ENCODE measurements at regions not wholly inside any gene's neighbourhood (a gene's known extent, or its start where the extent isn't known, plus 50 kb on each side); places are given as distances from the start of the nearest gene placed in this dataset.

GRCh38 chr10:108817584-108817983 is 1105.7 kb downstream of the XPNPEP1 start:
- DNase-seq, result no peak

- DNase-seq, result no peak
Measured at GRCh38 chr10:108817135-108817534, 1106.2 kb downstream of the XPNPEP1 start.

GRCh38 chr10:108812906-108813305 is 1110.4 kb downstream of the XPNPEP1 start:
- no peak for DNase-seq

- DNase-seq, result no peak
Measured at GRCh38 chr10:108812296-108812695, 1111.0 kb downstream of the XPNPEP1 start.

GRCh38 chr10:108808228-108808627 is 1115.1 kb downstream of the XPNPEP1 start:
- DNase-seq, result no peak

- DNase-seq, result no peak
Measured at GRCh38 chr10:108801775-108802517, 1121.4 kb downstream of the XPNPEP1 start.

GRCh38 chr10:108801220-108801619 is 1122.1 kb downstream of the XPNPEP1 start:
- DNase-seq, result no peak

GRCh38 chr10:108797573-108797972 is 1125.7 kb downstream of the XPNPEP1 start:
- DNase-seq, result no peak

GRCh38 chr10:108791794-108792474 is 1131.4 kb downstream of the XPNPEP1 start:
- no peak for DNase-seq

- DNase-seq, result no peak
Measured at GRCh38 chr10:108791030-108791429, 1132.3 kb downstream of the XPNPEP1 start.

- DNase-seq, result no peak
Measured at GRCh38 chr10:108789919-108790318, 1133.4 kb downstream of the XPNPEP1 start.

- DNase-seq, result no peak
Measured at GRCh38 chr10:108789336-108789735, 1134.0 kb downstream of the XPNPEP1 start.

- DNase-seq, result no peak
Measured at GRCh38 chr10:108788891-108789290, 1134.4 kb downstream of the XPNPEP1 start.

GRCh38 chr10:108787932-108788331 is 1135.4 kb downstream of the XPNPEP1 start:
- no peak for DNase-seq

GRCh38 chr10:108785011-108785410 is 1138.3 kb downstream of the XPNPEP1 start:
- DNase-seq, result no peak

GRCh38 chr10:108784534-108784933 is 1138.8 kb downstream of the XPNPEP1 start:
- DNase-seq, result no peak

GRCh38 chr10:108783897-108784296 is 1139.4 kb downstream of the XPNPEP1 start:
- DNase-seq, result peak; percentile 36

- no peak for DNase-seq
Measured at GRCh38 chr10:108782411-108782810, 1140.9 kb downstream of the XPNPEP1 start.

- DNase-seq, result no peak
Measured at GRCh38 chr10:108779501-108779900, 1143.8 kb downstream of the XPNPEP1 start.

GRCh38 chr10:108775911-108776475 is 1147.3 kb downstream of the XPNPEP1 start:
- no peak for DNase-seq

GRCh38 chr10:108771106-108771505 is 1152.2 kb downstream of the XPNPEP1 start:
- no peak for DNase-seq

- DNase-seq, result no peak
Measured at GRCh38 chr10:108765794-108766193, 1157.5 kb downstream of the XPNPEP1 start.

GRCh38 chr10:108757946-108758345 is 1165.4 kb downstream of the XPNPEP1 start:
- DNase-seq, result no peak

- DNase-seq, result no peak
Measured at GRCh38 chr10:108755646-108756045, 1167.7 kb downstream of the XPNPEP1 start.
